T-helper 2 cell treated with Interferon-gamma antibody and Interleukin-4, amounts not matched to agents 5 μg/mL and 100 μg/mL, for 36 hours (primary cell): ENCODE measurements at regions not wholly inside any gene's neighbourhood (a gene's known extent, or its start where the extent isn't known, plus 50 kb on each side); places are given as distances from the start of the nearest gene placed in this dataset.

Experiments
- DNase-seq: peaks from one replicate; pipeline ENCODE4 v3.0.0; 2021; ENCODE audit warnings: low spot score
- H3K27ac Mint-ChIP-seq: one replicate; pipeline ENCODE4 v1.8.0; 2021; ENCODE audit warnings: mild to moderate bottlenecking, mixed read lengths
- H3K27me3 Mint-ChIP-seq: one replicate; pipeline ENCODE4 v1.8.0; 2021; ENCODE audit warnings: low read depth, mixed read lengths
- H3K36me3 Mint-ChIP-seq: one replicate; pipeline ENCODE4 v1.8.0; 2021; ENCODE audit warnings: low read depth, mixed read lengths
- H3K4me1 Mint-ChIP-seq: one replicate; pipeline ENCODE4 v1.8.0; 2021; ENCODE audit warnings: low read depth, mixed read lengths
- H3K4me3 Mint-ChIP-seq: one replicate; pipeline ENCODE4 v1.8.0; 2022; ENCODE audit warnings: mild to moderate bottlenecking, moderate library complexity, mixed read lengths
- H3K9me3 Mint-ChIP-seq: one replicate; pipeline ENCODE4 v1.8.0; 2021; ENCODE audit warnings: mixed read lengths

DNA sequence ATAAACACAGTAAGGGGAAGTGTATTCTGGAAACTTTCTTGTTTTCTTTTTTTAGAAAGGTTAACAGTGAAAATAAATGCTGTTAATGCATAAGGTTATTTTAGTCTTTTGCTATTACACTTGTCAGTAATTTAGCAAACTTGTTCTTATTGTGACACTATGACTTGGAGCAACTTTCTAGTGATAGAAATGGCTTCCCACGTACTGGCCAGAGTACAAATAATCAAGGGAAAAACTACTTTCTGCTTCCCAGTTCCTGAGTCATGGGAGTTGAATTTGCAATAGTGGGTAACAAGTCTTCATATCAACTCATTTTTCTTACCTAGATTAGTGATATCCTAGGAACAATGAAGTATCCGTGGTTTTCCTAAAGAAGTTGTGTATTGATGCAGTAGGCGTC, 1072.3 kb downstream of the FLRT2 start:
- Mint-ChIP-seq H3K9me3 (peaks cover 9% of the 10 kb centered on the region), H3K36me3 (no peaks in the 10 kb centered on the region), H3K4me3 (no peak overlapping the region), H3K4me1 (no peaks in the 10 kb centered on the region), H3K27me3 (no peaks in the 10 kb centered on the region), H3K27ac (no peak overlapping the region)
- DNase-seq: no peak

DNA sequence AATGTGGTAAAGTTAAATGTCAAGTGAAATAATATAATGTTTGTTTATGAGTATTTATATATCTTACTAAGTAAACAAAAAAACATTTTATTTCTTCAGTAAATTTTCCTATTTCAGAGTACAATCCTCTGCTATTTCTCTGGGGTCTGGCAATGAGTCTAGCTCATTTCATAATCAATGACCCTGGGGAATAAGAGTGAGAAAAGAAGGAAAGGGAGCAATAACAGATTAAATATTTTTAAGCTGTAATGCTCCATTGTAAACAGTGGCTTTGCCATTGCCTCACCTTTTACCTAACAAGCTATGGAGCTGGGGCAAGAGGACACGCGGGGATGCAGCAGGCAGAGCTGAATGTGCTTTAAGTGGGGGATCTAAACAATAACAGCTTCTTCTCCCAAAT, 1071.9 kb downstream of the FLRT2 start:
- Mint-ChIP-seq H3K27ac (no peak overlapping the region), H3K4me1 (no peaks in the 10 kb centered on the region), H3K4me3 (no peak overlapping the region), H3K9me3 (peaks cover 9% of the 10 kb centered on the region), H3K36me3 (no peaks in the 10 kb centered on the region), H3K27me3 (no peaks in the 10 kb centered on the region)
- no peak for DNase-seq

DNA sequence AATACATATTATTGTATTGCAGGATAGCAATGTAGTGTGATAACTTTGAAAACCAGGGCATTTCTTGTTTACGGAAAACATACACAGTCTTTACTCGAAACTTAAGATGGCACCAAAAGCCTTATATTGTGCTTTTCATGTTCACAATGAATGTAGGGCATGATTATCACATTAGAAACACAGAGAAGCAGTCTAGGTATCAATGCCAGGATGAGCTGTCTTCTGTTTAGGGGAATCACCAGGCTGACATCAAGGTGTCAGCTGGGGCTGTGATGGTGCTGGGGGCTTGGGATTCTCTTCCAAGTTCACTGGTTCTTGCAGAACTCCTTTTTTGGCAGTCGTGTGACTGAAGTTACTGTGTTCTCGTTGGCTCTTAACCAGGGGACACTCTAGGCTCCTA, 1067.3 kb downstream of the FLRT2 start:
- Mint-ChIP-seq H3K4me3 (no peak overlapping the region), H3K27me3 (no peaks in the 10 kb centered on the region), H3K36me3 (no peaks in the 10 kb centered on the region), H3K9me3 (peaks cover 8% of the 10 kb centered on the region), H3K4me1 (no peaks in the 10 kb centered on the region), H3K27ac (no peak overlapping the region)
- DNase-seq: no peak

DNA sequence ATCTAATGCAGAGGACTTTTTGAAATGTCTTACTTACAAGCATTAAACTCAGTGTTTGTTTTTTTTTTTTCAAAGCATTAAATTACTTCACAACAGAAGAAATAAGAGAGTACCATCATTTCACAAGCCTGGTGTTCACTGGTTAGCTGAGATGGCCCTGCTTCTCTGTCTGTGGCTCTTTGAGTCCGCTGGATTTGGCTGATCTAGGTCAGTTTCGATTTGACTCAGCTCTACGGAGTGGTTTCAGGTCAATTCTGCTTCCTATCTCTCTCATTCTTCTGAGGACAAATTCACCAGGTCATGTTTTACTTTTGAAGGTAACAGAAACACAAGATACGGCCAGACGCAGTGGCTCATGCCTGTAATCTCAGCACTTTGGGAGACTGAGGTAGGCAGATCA, 1066.1 kb downstream of the FLRT2 start:
- no peak overlapping the region for H3K4me3 Mint-ChIP-seq
- no peak overlapping the region for H3K27ac Mint-ChIP-seq
- DNase-seq: no peak
- H3K27me3 Mint-ChIP-seq: no peaks in the 10 kb centered on the region
- no peaks in the 10 kb centered on the region for H3K36me3 Mint-ChIP-seq
- H3K4me1 Mint-ChIP-seq: no peaks in the 10 kb centered on the region
- H3K9me3 Mint-ChIP-seq: peaks cover 9% of the 10 kb centered on the region

DNA sequence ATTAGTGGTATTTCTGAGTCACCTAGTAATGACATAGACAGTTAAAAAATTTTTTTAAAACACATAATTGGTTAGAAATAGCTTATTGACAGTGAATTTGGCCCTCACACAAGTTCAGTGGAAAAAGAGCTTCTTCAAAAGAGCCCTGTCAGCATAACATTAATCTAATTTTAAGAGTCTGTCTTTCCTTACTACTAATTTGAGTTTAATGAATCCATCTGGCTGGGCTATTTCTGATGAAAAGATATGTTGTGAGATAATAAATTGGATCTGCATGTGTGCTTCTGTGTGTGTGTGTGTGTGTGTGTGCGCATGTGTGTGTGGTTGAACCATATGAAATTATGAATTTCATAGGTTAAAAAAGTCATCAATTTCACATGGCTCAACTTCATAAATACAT, 1045.2 kb downstream of the FLRT2 start:
- H3K36me3 Mint-ChIP-seq: no peaks in the 10 kb centered on the region
- no peak for DNase-seq
- no peak overlapping the region for H3K27ac Mint-ChIP-seq
- no peaks in the 10 kb centered on the region for H3K27me3 Mint-ChIP-seq
- no peaks in the 10 kb centered on the region for H3K4me1 Mint-ChIP-seq
- H3K9me3 Mint-ChIP-seq: peaks cover 18% of the 10 kb centered on the region
- no peak overlapping the region for H3K4me3 Mint-ChIP-seq

DNA sequence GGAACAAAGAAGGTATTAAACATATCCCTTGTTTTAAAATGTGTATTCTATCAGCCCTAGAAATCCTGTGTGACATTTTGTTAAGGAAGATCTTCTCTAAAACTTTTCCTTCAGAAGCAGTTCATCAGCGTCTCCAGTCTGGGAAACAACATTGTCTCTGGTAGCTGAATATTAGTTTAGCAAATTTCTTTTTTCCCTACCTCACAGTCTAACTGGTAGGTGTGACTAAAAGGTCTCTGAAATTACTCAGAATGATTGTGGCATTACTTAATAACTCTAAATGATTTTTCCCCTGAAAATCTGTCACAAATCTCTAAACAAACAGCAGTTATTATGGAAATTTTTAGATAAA, 1044.8 kb downstream of the FLRT2 start:
- H3K27ac Mint-ChIP-seq: no peak overlapping the region
- H3K4me3 Mint-ChIP-seq: no peak overlapping the region
- H3K9me3 Mint-ChIP-seq: peaks cover 17% of the 10 kb centered on the region
- no peak for DNase-seq
- no peaks in the 10 kb centered on the region for H3K27me3 Mint-ChIP-seq
- H3K36me3 Mint-ChIP-seq: no peaks in the 10 kb centered on the region
- no peaks in the 10 kb centered on the region for H3K4me1 Mint-ChIP-seq

DNA sequence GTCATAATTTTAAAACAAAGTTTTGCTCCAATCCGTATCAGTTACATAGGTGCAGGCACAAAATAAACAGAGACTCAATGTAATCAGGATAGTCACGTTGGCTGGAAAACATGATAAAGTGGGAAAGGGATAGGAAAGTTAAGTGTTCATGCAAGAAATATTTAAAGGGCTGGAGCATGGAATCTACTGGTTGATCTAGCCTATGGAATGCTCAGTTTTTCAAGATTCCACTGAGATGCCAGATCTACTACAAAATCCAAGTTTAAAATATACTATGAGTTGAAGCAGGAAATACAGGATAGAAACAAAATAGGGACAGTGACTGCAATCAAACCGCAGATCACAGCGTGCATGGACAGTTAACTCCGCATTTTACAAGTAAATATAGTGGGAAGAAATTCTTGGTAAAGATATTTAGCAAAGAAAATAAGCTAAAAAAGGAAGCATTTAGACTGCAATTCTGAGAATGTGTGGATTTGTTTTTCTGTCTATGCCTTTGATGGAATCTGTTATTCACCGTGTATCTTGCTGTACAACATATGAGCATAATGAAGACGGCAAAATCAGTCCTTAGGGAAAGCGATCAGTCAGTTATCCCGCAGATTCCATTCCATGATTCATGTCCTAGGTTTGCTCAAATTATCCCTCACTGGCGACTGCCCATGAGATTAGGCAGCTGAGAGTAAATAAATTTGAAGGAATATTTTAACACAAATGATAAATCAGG, 1044.3 kb downstream of the FLRT2 start:
- Mint-ChIP-seq H3K4me3 (no peak overlapping the region), H3K4me1 (no peaks in the 10 kb centered on the region), H3K27me3 (no peaks in the 10 kb centered on the region), H3K36me3 (no peaks in the 10 kb centered on the region), H3K9me3 (peaks cover 17% of the 10 kb centered on the region), H3K27ac (no peak overlapping the region)
- DNase-seq: no peak

DNA sequence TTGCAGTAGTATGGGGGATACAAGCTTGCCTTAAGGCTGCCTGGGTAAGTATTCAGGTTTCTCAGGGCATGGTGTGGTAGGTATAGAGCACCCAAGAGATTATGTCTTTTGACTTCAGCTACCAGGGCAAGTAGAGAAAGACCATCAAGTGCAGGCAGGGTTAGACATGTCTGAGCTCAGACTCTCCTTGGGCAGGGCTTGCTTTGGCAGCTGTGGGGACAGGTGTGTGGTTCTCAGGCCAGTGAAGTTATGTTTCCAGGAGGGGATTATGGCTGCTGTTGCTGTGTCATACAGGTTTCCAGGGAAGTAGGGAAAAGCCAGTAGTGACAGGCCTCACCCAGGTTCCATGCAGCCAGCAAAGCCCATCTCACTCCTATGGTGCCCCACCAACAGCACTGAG, 1040.4 kb downstream of the FLRT2 start:
- Mint-ChIP-seq H3K9me3 (peaks cover 16% of the 10 kb centered on the region), H3K4me1 (no peaks in the 10 kb centered on the region), H3K27me3 (no peaks in the 10 kb centered on the region), H3K36me3 (no peaks in the 10 kb centered on the region), H3K27ac (no peak overlapping the region), H3K4me3 (no peak overlapping the region)
- DNase-seq: no peak

DNA sequence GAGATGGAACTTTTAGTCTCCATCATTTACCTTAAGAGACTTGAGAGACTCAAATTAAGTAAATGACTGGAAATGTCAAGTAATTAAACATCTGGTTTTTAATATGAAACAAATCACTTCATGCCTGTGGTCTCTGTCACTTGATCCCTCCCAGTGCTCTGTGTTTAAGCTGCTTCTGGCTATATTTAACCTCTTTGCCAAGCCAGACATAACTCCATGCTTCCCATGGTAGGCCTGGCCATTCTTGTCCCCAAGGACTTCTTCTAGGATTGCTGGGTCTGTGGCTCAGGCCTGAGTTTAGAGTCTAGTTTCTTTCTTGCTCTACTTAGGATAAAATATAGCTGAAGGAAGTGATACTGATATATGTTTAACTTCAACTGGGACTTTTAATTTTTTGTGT, 1013.6 kb downstream of the FLRT2 start:
- no peak for DNase-seq
- Mint-ChIP-seq H3K27ac (no peak overlapping the region), H3K9me3 (no peaks in the 10 kb centered on the region), H3K36me3 (no peaks in the 10 kb centered on the region), H3K4me1 (no peaks in the 10 kb centered on the region), H3K4me3 (no peak overlapping the region), H3K27me3 (no peaks in the 10 kb centered on the region)

DNA sequence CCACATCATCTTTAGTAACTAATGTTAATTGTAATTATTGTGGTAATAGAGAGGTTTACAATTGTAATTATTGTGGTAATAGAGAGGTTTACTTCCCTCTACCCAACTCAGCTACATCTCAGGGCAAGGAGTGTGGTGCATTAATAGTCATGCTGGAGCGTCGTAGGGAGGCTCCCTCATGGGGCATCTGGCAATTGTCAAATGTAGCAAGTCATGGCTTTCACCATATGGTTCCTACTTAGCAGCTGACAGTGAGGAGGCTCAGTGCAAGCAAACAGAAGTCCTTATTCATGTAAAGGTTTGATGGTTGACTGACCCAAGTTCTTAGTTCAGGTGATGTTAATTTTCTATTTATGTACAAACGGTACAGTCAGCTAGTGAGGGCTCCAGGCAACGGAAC, 1012.0 kb downstream of the FLRT2 start:
- no peak overlapping the region for H3K4me3 Mint-ChIP-seq
- H3K27ac Mint-ChIP-seq: no peak overlapping the region
- H3K9me3 Mint-ChIP-seq: no peaks in the 10 kb centered on the region
- H3K4me1 Mint-ChIP-seq: no peaks in the 10 kb centered on the region
- no peaks in the 10 kb centered on the region for H3K36me3 Mint-ChIP-seq
- DNase-seq: no peak
- no peaks in the 10 kb centered on the region for H3K27me3 Mint-ChIP-seq

DNA sequence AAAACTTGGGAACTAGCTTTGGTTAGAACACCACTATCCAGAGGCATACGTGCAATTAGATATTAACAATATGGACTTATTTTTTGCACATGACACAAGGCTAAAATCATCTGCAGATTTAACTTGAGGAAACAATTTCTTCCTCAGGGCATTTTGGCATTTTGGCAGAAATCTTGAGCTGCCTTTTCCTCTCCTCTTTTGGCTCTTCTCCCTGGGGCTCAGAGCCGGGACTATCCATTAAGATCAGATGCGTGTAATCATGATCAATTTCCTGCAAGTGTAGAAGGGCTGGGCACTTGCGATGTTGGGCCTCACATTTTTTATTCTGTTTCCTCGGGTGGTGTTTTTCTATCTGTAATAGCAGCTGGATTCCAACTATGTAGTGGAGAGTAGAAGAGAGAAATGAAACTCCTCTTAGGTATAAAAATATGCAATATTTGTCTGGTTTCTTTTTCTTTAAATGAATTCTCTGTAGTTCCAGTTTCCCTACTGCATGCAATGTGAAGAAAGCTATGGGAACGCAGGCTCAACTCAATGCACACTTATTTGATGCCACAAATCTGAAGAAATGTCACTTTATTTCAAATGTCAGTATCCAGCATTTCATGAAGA, 1010.8 kb downstream of the FLRT2 start:
- H3K4me3 Mint-ChIP-seq: no peak overlapping the region
- no peaks in the 10 kb centered on the region for H3K36me3 Mint-ChIP-seq
- no peaks in the 10 kb centered on the region for H3K4me1 Mint-ChIP-seq
- no peaks in the 10 kb centered on the region for H3K9me3 Mint-ChIP-seq
- DNase-seq: no peak
- no peaks in the 10 kb centered on the region for H3K27me3 Mint-ChIP-seq
- H3K27ac Mint-ChIP-seq: no peak overlapping the region

DNA sequence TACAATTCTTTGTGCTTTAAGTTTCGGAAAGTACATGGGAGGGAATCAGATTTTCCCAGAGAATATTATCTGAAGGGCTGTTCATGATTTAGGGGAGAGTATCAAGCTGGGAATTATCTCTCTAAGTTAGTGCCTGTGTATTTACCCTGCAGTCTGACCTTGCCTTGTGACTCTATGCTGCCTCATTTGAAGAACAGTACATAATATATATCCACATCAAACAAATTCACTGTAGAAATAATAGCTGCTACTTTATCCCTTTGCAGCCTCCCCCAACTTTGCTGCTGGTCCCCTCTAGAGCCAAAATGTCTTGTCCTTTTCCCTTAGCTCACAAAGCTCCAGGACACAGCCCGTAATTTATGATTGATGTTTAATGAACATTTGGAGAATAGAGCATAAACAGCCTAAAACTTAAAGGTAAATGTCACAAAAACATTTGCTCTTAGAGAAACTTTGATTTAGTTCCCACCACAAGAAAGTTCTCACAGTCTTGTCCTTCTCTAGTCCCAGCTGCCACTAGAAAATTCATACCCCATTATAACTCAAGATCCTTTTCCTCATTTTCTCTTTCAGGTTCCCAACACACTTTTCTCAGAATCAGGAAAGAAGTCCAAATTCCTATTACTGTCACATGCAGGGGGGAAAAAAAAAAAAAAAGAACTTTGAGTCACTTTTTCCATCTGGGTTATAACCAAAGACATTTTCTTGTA, 1009.6 kb downstream of the FLRT2 start:
- Mint-ChIP-seq H3K36me3 (no peaks in the 10 kb centered on the region), H3K9me3 (no peaks in the 10 kb centered on the region), H3K27ac (no peak overlapping the region), H3K27me3 (no peaks in the 10 kb centered on the region), H3K4me3 (no peak overlapping the region), H3K4me1 (no peaks in the 10 kb centered on the region)
- DNase-seq: no peak

DNA sequence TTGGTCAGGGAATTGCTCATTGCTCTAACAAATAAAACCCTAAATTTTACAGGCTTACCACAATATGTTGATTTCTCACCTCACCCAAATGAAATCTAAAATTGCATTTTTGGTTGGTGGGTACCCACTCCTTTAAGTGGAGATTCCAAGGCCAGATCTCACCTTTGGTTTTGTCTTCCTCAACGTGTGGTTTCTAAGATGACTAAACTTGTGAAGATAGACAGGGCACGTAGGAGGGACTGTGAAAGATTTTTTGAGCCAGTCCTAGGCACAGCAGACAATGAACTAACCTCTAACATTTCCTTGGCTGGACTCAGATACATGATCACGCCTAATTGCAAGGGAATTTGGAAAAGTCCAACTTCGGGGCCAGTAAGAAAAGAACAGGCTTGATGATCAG, 1003.9 kb downstream of the FLRT2 start:
- no peaks in the 10 kb centered on the region for H3K9me3 Mint-ChIP-seq
- H3K4me1 Mint-ChIP-seq: no peaks in the 10 kb centered on the region
- H3K27ac Mint-ChIP-seq: no peak overlapping the region
- no peak for DNase-seq
- no peak overlapping the region for H3K4me3 Mint-ChIP-seq
- no peaks in the 10 kb centered on the region for H3K36me3 Mint-ChIP-seq
- no peaks in the 10 kb centered on the region for H3K27me3 Mint-ChIP-seq

DNA sequence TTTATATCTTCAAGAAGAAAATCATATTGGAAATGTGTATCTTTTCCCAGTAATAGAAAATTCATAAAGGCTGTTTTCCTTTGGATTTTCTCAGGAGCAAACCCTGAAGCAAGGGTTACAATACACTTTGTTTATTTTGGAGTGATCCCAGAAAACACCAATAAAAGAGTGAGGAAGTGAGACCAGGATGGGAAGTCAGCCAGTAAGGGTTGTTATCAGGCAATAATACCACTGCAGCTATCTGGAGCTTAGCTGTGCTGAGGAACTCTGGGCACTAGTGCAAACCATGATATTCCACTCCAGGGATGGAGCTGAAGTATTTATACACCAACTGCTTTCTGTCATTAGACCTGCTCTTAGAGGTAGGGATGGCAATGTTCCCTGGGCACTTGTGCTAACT, 1002.3 kb downstream of the FLRT2 start:
- Mint-ChIP-seq H3K9me3 (no peaks in the 10 kb centered on the region), H3K36me3 (no peaks in the 10 kb centered on the region), H3K27me3 (no peaks in the 10 kb centered on the region), H3K4me3 (no peak overlapping the region), H3K4me1 (no peaks in the 10 kb centered on the region), H3K27ac (no peak overlapping the region)
- DNase-seq: no peak
